PC-9 (cell line): ENCODE measurements at regions not wholly inside any gene's neighbourhood (a gene's known extent, or its start where the extent isn't known, plus 50 kb on each side); places are given as distances from the start of the nearest gene placed in this dataset.

Experiments
- BruUV-seq: library from RNA; stranded (reverse); fragments of 400-500 nt; replicated peaks from 2 replicates; lab custom pipeline; 2021; lab: Mats Ljungman, UMichigan
- CTCF ChIA-PET: fragments of 300-600 bp; sonication (Branson Sonifier 250); formaldehyde crosslinking; loops from one replicate; lab custom pipeline; 2022; ENCODE audit warnings: antibody characterized with exemption; lab: Charles Lee
- POLR2A ChIA-PET: fragments of 300-600 bp; sonication (Branson Sonifier 250); formaldehyde crosslinking; loops from one replicate; lab custom pipeline; 2022; ENCODE audit warnings: antibody characterized with exemption; ENCODE audit not compliant: unreplicated experiment; lab: Charles Lee
- DNase-seq, 2 experiments: peaks; one replicate each; pipeline versions ENCODE4 v3.0.0 to v3.0.0-alpha.2; 2015 to 2022; ENCODE audit warnings: mixed read lengths in 1 of 2
- H2AFZ ChIP-seq: fragments of 200-600 bp; sonication (generic); 2 replicates; pipeline ENCODE4 v1.8.1; 2017; ENCODE audit warnings: antibody characterized with exemption
- H3F3A ChIP-seq: fragments of 200-600 bp; sonication (generic); 2 replicates; pipeline ENCODE4 v1.8.1; 2017; ENCODE audit warnings: antibody characterized with exemption, mild to moderate bottlenecking, low read depth; ENCODE audit not compliant: insufficient read depth
- H3K27ac ChIP-seq: fragments of 200-600 bp; sonication (generic); 2 replicates; pipeline ENCODE4 v1.6.1; 2016; ENCODE audit warnings: mixed run types
- H3K27me3 ChIP-seq: fragments of 200-600 bp; sonication (generic); 2 replicates; pipeline ENCODE4 v1.6.1; 2016; ENCODE audit warnings: low read depth, mixed run types; ENCODE audit not compliant: insufficient read depth
- H3K36me3 ChIP-seq: fragments of 200-600 bp; sonication (generic); 2 replicates; pipeline ENCODE4 v1.6.1; 2016; ENCODE audit warnings: low read depth, mixed run types
- H3K4me1 ChIP-seq: fragments of 200-600 bp; sonication (generic); replicated peaks from 2 replicates; pipeline ENCODE4 v1.6.1; 2016; ENCODE audit warnings: mixed run types; ENCODE audit not compliant: insufficient read depth
- H3K4me2 ChIP-seq: fragments of 200-600 bp; sonication (generic); 2 replicates; pipeline ENCODE4 v1.6.1; 2017; ENCODE audit warnings: mixed run types
- H3K4me3 ChIP-seq: fragments of 200-600 bp; sonication (generic); 2 replicates; pipeline ENCODE4 v1.6.1; 2016; ENCODE audit warnings: mixed run types
- H3K79me2 ChIP-seq: fragments of 200-600 bp; sonication (generic); 2 replicates; pipeline ENCODE4 v1.6.1; 2017; ENCODE audit warnings: low read depth, mixed run types
- H3K9me2 ChIP-seq: fragments of 200-600 bp; sonication (generic); 2 replicates; pipeline ENCODE4 v1.8.1; 2017; ENCODE audit warnings: mild to moderate bottlenecking; ENCODE audit not compliant: insufficient read depth
- H3K9me3 ChIP-seq: fragments of 200-600 bp; sonication (generic); 2 replicates; pipeline ENCODE4 v1.8.1; 2016; ENCODE audit warnings: low read depth; ENCODE audit not compliant: insufficient read depth
- H4K20me1 ChIP-seq: fragments of 200-600 bp; sonication (generic); 2 replicates; pipeline ENCODE4 v1.8.1; 2017; ENCODE audit not compliant: insufficient read depth
- CTCF ChIP-seq: fragments of 200-600 bp; sonication (generic); conservative IDR thresholded peaks from 2 replicates; pipeline ENCODE4 v1.6.1; 2017; ENCODE audit warnings: mixed run types, antibody characterized with exemption, mild to moderate bottlenecking, moderate library complexity
- EZH2 ChIP-seq: fragments of 200-600 bp; sonication (generic); IDR thresholded peaks from 2 replicates; pipeline ENCODE4 v1.8.0; 2017; ENCODE audit warnings: antibody characterized with exemption, low read depth
- intact Hi-C: fragments of 100-400 bp; cut with micrococcal nuclease; formaldehyde crosslinking; loops from one replicate; pipeline ENCODE4 v1.10.0; 2022; ENCODE audit not compliant: unreplicated experiment

GRCh38 chr21:29466532-29466931, 167.8 kb downstream of the BACH1 start:
- intact Hi-C loops: no loop called here
- TF ChIP-seq CTCF: no peak
- no peak for TF ChIP-seq EZH2
- CTCF ChIA-PET: no interaction called here

GRCh38 chr21:29470397-29470796, 171.7 kb downstream of the BACH1 start:
- no peak overlapping the region for H3K4me2 ChIP-seq
- H3K4me3 ChIP-seq: no peak overlapping the region
- BruUV-seq: no TSS peak
- ChIA-PET POLR2A (no interaction called here), CTCF (no interaction called here)
- H3K27me3 ChIP-seq: no peaks in the 10 kb centered on the region
- H3K27ac ChIP-seq: no peak overlapping the region
- no peaks in the 10 kb centered on the region for H3K36me3 ChIP-seq
- no peaks in the 10 kb centered on the region for H3K4me1 ChIP-seq
- H4K20me1 ChIP-seq: no peaks in the 10 kb centered on the region
- no peaks in the 10 kb centered on the region for H3K79me2 ChIP-seq
- no peak for TF ChIP-seq CTCF
- no peaks in the 10 kb centered on the region for H3K9me2 ChIP-seq
- no peak overlapping the region for H2AFZ ChIP-seq
- no peaks in the 10 kb centered on the region for H3F3A ChIP-seq
- intact Hi-C loops: no loop called here
- no peaks in the 10 kb centered on the region for H3K9me3 ChIP-seq
- no peak for DNase-seq

More at GRCh38 chr21:29466532-29466931, 167.8 kb downstream of the BACH1 start:
- H3K27ac ChIP-seq: no peak overlapping the region
- no peak overlapping the region for H2AFZ ChIP-seq
- no peaks in the 10 kb centered on the region for H3K36me3 ChIP-seq
- no peaks in the 10 kb centered on the region for H3K9me3 ChIP-seq
- no peaks in the 10 kb centered on the region for H3K79me2 ChIP-seq
- H3K9me2 ChIP-seq: no peaks in the 10 kb centered on the region
- H3K4me3 ChIP-seq: no peak overlapping the region
- no peaks in the 10 kb centered on the region for H3K27me3 ChIP-seq
- H3F3A ChIP-seq: no peaks in the 10 kb centered on the region
- no peaks in the 10 kb centered on the region for H3K4me1 ChIP-seq
- POLR2A ChIA-PET: no interaction called here
- no peak for DNase-seq
- no TSS peak for BruUV-seq
- no peak overlapping the region for H3K4me2 ChIP-seq
- no peaks in the 10 kb centered on the region for H4K20me1 ChIP-seq

GRCh38 chr21:29473808-29474207, 175.1 kb downstream of the BACH1 start:
- H3K36me3 ChIP-seq: no peaks in the 10 kb centered on the region
- no TSS peak for BruUV-seq
- no peak overlapping the region for H3K4me3 ChIP-seq
- H3K27me3 ChIP-seq: no peaks in the 10 kb centered on the region
- no peak for DNase-seq
- H2AFZ ChIP-seq: no peak overlapping the region
- no peak overlapping the region for H3K4me2 ChIP-seq
- TF ChIP-seq EZH2 (no peak), CTCF (no peak)
- H3F3A ChIP-seq: no peaks in the 10 kb centered on the region
- H4K20me1 ChIP-seq: no peaks in the 10 kb centered on the region
- intact Hi-C loops: no loop called here
- POLR2A ChIA-PET: no interaction called here
- H3K9me3 ChIP-seq: no peaks in the 10 kb centered on the region
- no peak overlapping the region for H3K27ac ChIP-seq
- CTCF ChIA-PET: no interaction called here
- H3K4me1 ChIP-seq: no peaks in the 10 kb centered on the region
- H3K9me2 ChIP-seq: no peaks in the 10 kb centered on the region
- H3K79me2 ChIP-seq: no peaks in the 10 kb centered on the region
